Activated naive CD4-positive, alpha-beta T cell treated with anti-CD3 and anti-CD28 coated beads, Interleukin-2, amount 10 ng/mL, durations not matched to agents 7 days and 5 days (primary cell): ENCODE measurements at regions not wholly inside any gene's neighbourhood (a gene's known extent, or its start where the extent isn't known, plus 50 kb on each side); places are given as distances from the start of the nearest gene placed in this dataset.

Experiments
- CTCF ChIA-PET: fragments of 350-600 bp; sonication (Branson Sonifier 250); formaldehyde crosslinking; loops from one replicate; lab custom pipeline; 2021; ENCODE audit warnings: antibody characterized with exemption; lab: Charles Lee
- DNase-seq: peaks from one replicate; pipeline ENCODE4 v3.0.0-alpha.2; 2020
- H3K27ac Mint-ChIP-seq: one replicate; pipeline ENCODE4 v1.8.0; 2021; ENCODE audit warnings: mild to moderate bottlenecking, moderate library complexity, mixed read lengths
- H3K27me3 Mint-ChIP-seq: one replicate; pipeline ENCODE4 v1.8.0; 2021; ENCODE audit warnings: mild to moderate bottlenecking, mixed read lengths
- H3K36me3 Mint-ChIP-seq: one replicate; pipeline ENCODE4 v1.8.0; 2021; ENCODE audit warnings: mixed read lengths
- H3K4me1 Mint-ChIP-seq: one replicate; pipeline ENCODE4 v1.8.0; 2021; ENCODE audit warnings: mixed read lengths
- H3K4me3 Mint-ChIP-seq: one replicate; pipeline ENCODE4 v1.8.0; 2021; ENCODE audit warnings: mild to moderate bottlenecking, moderate library complexity, mixed read lengths
- H3K9me3 Mint-ChIP-seq: one replicate; pipeline ENCODE4 v1.8.0; 2021; ENCODE audit warnings: mixed read lengths

- Mint-ChIP-seq H3K27me3 (no peaks in the 10 kb centered on the region), H3K36me3 (no peaks in the 10 kb centered on the region), H3K9me3 (no peaks in the 10 kb centered on the region), H3K27ac (no peak overlapping the region), H3K4me3 (no peak overlapping the region), H3K4me1 (no peaks in the 10 kb centered on the region)
- DNase-seq, result no peak
- CTCF ChIA-PET, result no interaction called here
Observed at GRCh38 chr13:39134574-39134973, 96.3 kb downstream of the NHLRC3 start.

- no peak for DNase-seq
- Mint-ChIP-seq H3K27ac (no peak overlapping the region), H3K27me3 (peaks cover 5% of the 10 kb centered on the region), H3K36me3 (no peaks in the 10 kb centered on the region), H3K4me1 (no peaks in the 10 kb centered on the region), H3K9me3 (no peaks in the 10 kb centered on the region), H3K4me3 (no peak overlapping the region)
- CTCF ChIA-PET, result interaction anchor here (0.7 to 3.0 kb wide), 8 partner anchors 11 to 472 kb away, joined by 3 to 30 read pairs (median 4); no protein-coding TSS in a partner anchor
Observed at GRCh38 chr13:39144391-39144790, 106.1 kb downstream of the NHLRC3 start.

GRCh38 chr13:39144941-39145533, 106.8 kb downstream of the NHLRC3 start:
- H3K4me1 Mint-ChIP-seq, result no peaks in the 10 kb centered on the region
- CTCF ChIA-PET, result interaction anchor here (0.7 to 3.0 kb wide), 9 partner anchors 10 to 471 kb away, joined by 3 to 30 read pairs (median 4); no protein-coding TSS in a partner anchor
- peak; percentile 34 for DNase-seq
- H3K36me3 Mint-ChIP-seq, result no peaks in the 10 kb centered on the region
- H3K9me3 Mint-ChIP-seq, result no peaks in the 10 kb centered on the region
- no peak overlapping the region for H3K27ac Mint-ChIP-seq
- no peak overlapping the region for H3K4me3 Mint-ChIP-seq
- peaks cover 5% of the 10 kb centered on the region for H3K27me3 Mint-ChIP-seq

- Mint-ChIP-seq H3K4me1 (no peaks in the 10 kb centered on the region), H3K4me3 (no peak overlapping the region), H3K27ac (no peak overlapping the region), H3K27me3 (peaks cover under 1% of the 10 kb centered on the region), H3K36me3 (no peaks in the 10 kb centered on the region), H3K9me3 (no peaks in the 10 kb centered on the region)
- CTCF ChIA-PET, result no interaction called here
- no peak for DNase-seq
Observed at GRCh38 chr13:39148513-39148961, 110.3 kb downstream of the NHLRC3 start.

GRCh38 chr13:39149896-39150295, 111.6 kb downstream of the NHLRC3 start:
- H3K9me3 Mint-ChIP-seq, result no peaks in the 10 kb centered on the region
- no peak overlapping the region for H3K4me3 Mint-ChIP-seq
- no peaks in the 10 kb centered on the region for H3K36me3 Mint-ChIP-seq
- no peaks in the 10 kb centered on the region for H3K4me1 Mint-ChIP-seq
- H3K27me3 Mint-ChIP-seq, result no peaks in the 10 kb centered on the region
- H3K27ac Mint-ChIP-seq, result no peak overlapping the region
- no peak for DNase-seq
- CTCF ChIA-PET, result no interaction called here

GRCh38 chr13:39154041-39154440, 115.8 kb downstream of the NHLRC3 start:
- no peaks in the 10 kb centered on the region for H3K36me3 Mint-ChIP-seq
- H3K27me3 Mint-ChIP-seq, result peaks cover 6% of the 10 kb centered on the region
- H3K4me3 Mint-ChIP-seq, result no peak overlapping the region
- no peaks in the 10 kb centered on the region for H3K4me1 Mint-ChIP-seq
- no peaks in the 10 kb centered on the region for H3K9me3 Mint-ChIP-seq
- no peak overlapping the region for H3K27ac Mint-ChIP-seq
- no peak for DNase-seq
- CTCF ChIA-PET, result no interaction called here

- Mint-ChIP-seq H3K4me1 (no peaks in the 10 kb centered on the region), H3K9me3 (no peaks in the 10 kb centered on the region), H3K27ac (no peak overlapping the region), H3K4me3 (no peak overlapping the region), H3K36me3 (no peaks in the 10 kb centered on the region), H3K27me3 (peaks cover 14% of the 10 kb centered on the region)
- DNase-seq, result no peak
- CTCF ChIA-PET, result no interaction called here
Observed at GRCh38 chr13:39159393-39159792, 121.1 kb downstream of the NHLRC3 start.

- H3K4me1 Mint-ChIP-seq, result no peaks in the 10 kb centered on the region
- no peak overlapping the region for H3K27ac Mint-ChIP-seq
- DNase-seq, result no peak
- H3K9me3 Mint-ChIP-seq, result no peaks in the 10 kb centered on the region
- H3K4me3 Mint-ChIP-seq, result no peak overlapping the region
- no peaks in the 10 kb centered on the region for H3K36me3 Mint-ChIP-seq
- H3K27me3 Mint-ChIP-seq, result peaks cover 14% of the 10 kb centered on the region
- CTCF ChIA-PET, result no interaction called here
Observed at GRCh38 chr13:39159846-39160370, 121.7 kb downstream of the NHLRC3 start.

GRCh38 chr13:39167018-39167417, 128.8 kb downstream of the NHLRC3 start:
- H3K36me3 Mint-ChIP-seq, result no peaks in the 10 kb centered on the region
- H3K4me1 Mint-ChIP-seq, result no peaks in the 10 kb centered on the region
- no peaks in the 10 kb centered on the region for H3K9me3 Mint-ChIP-seq
- no peak overlapping the region for H3K27ac Mint-ChIP-seq
- H3K27me3 Mint-ChIP-seq, result no peaks in the 10 kb centered on the region
- no peak for DNase-seq
- H3K4me3 Mint-ChIP-seq, result no peak overlapping the region
- CTCF ChIA-PET, result no interaction called here

GRCh38 chr13:39170711-39171110, 132.5 kb downstream of the NHLRC3 start:
- CTCF ChIA-PET, result no interaction called here
- no peaks in the 10 kb centered on the region for H3K4me1 Mint-ChIP-seq
- no peaks in the 10 kb centered on the region for H3K36me3 Mint-ChIP-seq
- no peak for DNase-seq
- no peak overlapping the region for H3K27ac Mint-ChIP-seq
- H3K9me3 Mint-ChIP-seq, result no peaks in the 10 kb centered on the region
- no peak overlapping the region for H3K4me3 Mint-ChIP-seq
- H3K27me3 Mint-ChIP-seq, result no peaks in the 10 kb centered on the region

GRCh38 chr13:39185326-39185725, 147.1 kb downstream of the NHLRC3 start:
- CTCF ChIA-PET, result no interaction called here
- Mint-ChIP-seq H3K27me3 (no peaks in the 10 kb centered on the region), H3K36me3 (no peaks in the 10 kb centered on the region)

GRCh38 chr13:39186205-39186875, 148.1 kb downstream of the NHLRC3 start:
- H3K36me3 Mint-ChIP-seq, result no peaks in the 10 kb centered on the region
- CTCF ChIA-PET, result no interaction called here
- H3K9me3 Mint-ChIP-seq, result no peaks in the 10 kb centered on the region
- H3K27me3 Mint-ChIP-seq, result no peaks in the 10 kb centered on the region
- no peak for DNase-seq
- H3K4me3 Mint-ChIP-seq, result no peak overlapping the region
- no peak overlapping the region for H3K27ac Mint-ChIP-seq
- H3K4me1 Mint-ChIP-seq, result no peaks in the 10 kb centered on the region

More at GRCh38 chr13:39185326-39185725, 147.1 kb downstream of the NHLRC3 start:
- DNase-seq, result no peak
- Mint-ChIP-seq H3K9me3 (no peaks in the 10 kb centered on the region), H3K4me1 (no peaks in the 10 kb centered on the region), H3K27ac (no peak overlapping the region), H3K4me3 (no peak overlapping the region)

- Mint-ChIP-seq H3K27me3 (no peaks in the 10 kb centered on the region), H3K27ac (no peak overlapping the region), H3K4me1 (no peaks in the 10 kb centered on the region), H3K36me3 (no peaks in the 10 kb centered on the region), H3K4me3 (no peak overlapping the region), H3K9me3 (no peaks in the 10 kb centered on the region)
- no peak for DNase-seq
- CTCF ChIA-PET, result no interaction called here
Observed at GRCh38 chr13:39189778-39190177, 151.5 kb downstream of the NHLRC3 start.

- Mint-ChIP-seq H3K36me3 (no peaks in the 10 kb centered on the region), H3K4me1 (no peaks in the 10 kb centered on the region), H3K27me3 (no peaks in the 10 kb centered on the region), H3K27ac (no peak overlapping the region), H3K9me3 (no peaks in the 10 kb centered on the region), H3K4me3 (no peak overlapping the region)
- no peak for DNase-seq
- CTCF ChIA-PET, result interaction anchor here (1.0 kb wide), 1 partner anchor 53 kb away, joined by 3 read pairs; no protein-coding TSS in a partner anchor
Observed at GRCh38 chr13:39196965-39197646, 158.8 kb downstream of the NHLRC3 start.
